GM12873 (cell line): ENCODE measurements at regions not wholly inside any gene's neighbourhood (a gene's known extent, or its start where the extent isn't known, plus 50 kb on each side); places are given as distances from the start of the nearest gene placed in this dataset.

ENCODE experiments used
- CTCF ChIP-seq: IDR thresholded peaks from 2 replicates; pipeline ENCODE4 v1.5.1; 2012; ENCODE audit warnings: low read depth, mild to moderate bottlenecking, moderate library complexity, low read length, control low read depth; ENCODE audit not compliant: insufficient read depth; ENCODE audit errors: missing control alignments

GRCh38 chr10:15462253-15462897 lies 91.3 kb upstream of the FAM171A1 start:
- no peak for TF ChIP-seq CTCF

DNA sequence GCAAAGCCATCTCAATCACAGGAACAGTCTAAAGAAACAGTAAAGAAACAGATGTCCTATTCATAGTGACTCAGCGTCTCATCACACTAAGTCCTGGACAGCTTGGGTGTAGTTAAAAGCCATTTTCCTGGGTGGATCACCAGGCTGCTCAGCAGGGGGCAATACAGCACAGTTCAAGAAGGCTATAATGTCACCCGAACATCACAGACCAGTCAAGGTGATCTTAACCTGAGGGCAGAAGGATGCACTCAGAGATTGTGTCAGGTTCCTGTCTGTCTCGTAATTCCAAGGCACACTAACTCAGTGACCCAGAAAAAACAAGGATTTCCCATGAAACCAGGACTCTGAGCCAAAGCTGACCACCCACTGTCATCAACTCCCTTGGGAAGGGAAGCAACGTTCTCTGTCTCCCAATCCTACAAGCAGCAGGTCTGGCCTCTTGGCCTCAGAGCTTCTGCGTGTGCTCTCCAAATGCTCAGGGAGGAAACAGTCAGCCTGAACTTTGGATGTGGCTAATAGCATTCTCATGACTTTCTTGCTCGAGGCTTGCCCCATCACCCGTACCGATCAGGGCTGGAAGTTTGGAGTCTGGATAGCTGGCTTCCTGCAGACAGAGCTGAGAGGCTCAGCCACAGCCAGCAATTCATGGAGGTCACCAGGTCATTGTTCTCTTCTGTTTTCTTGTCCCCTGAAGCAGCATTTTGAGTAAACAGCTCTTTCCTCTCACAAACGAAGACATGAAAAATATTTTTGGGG lies 90.4 kb upstream of the FAM171A1 start:
- TF ChIP-seq CTCF: peak; percentile 18

- TF ChIP-seq CTCF: no peak
These were observed 89.6 kb upstream of the FAM171A1 start for GRCh38 chr10:15460661-15461060.

GRCh38 chr10:15459218-15459617 lies 88.1 kb upstream of the FAM171A1 start:
- no peak for TF ChIP-seq CTCF

DNA sequence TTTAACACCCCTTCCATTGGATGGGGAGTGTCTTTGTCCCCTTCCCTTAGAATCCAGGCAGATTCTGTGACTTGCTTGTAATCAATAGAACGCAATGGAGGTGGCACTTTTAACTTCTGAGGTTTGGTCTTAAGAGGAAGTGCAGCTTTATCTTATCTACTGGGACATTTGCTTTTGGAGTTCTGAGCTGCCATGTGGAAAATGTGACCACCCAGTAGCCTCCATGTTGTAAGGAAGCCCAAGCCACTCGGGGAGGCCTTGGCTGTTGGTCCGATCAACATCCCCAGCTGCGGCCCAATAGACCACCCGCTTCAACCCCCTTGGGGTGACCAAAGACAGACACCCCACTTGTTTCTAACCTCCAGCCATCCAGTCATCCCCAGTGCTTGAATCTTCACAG lies 86.3 kb upstream of the FAM171A1 start:
- no peak for TF ChIP-seq CTCF

DNA sequence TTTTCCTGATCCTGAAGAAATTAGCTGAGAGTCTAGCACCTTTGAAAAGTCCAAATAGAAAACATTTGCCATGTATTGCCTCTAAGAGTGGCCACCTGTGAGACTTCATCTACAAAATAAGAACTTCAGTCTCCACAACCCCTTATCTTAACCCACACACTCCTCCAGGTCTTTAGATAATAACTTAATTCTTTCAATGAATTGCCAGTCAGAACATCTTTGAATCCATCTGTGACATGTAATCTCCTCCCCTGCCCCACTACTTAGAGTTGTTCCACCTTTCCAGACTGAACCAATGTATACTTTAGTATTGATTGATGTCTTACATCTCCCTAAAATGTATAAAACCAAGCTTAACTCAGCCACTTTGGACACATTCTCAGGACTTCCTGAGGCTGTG lies 84.4 kb upstream of the FAM171A1 start:
- no peak for TF ChIP-seq CTCF

DNA sequence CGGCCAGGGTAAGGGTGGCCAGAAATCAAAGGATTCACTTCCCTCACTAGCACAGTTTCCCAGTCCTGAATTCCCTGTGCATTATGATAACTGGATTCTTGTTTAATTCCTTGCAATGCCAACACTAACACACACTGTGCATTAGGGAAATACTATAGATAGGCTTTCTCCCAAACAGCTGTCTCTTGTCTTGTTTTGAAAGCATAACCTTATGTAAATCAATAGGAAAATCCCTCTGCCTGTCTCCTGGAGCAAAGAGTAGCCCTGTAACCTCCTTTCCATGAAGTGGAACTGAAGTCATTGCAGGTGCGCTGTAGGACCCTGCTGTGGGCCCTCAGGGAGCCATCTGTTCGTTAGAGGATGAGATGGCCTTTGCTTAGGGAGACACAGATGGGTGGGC lies 82.8 kb upstream of the FAM171A1 start:
- no peak for TF ChIP-seq CTCF
